KMS-11 (cell line): ENCODE measurements at regions not wholly inside any gene's neighbourhood (a gene's known extent, or its start where the extent isn't known, plus 50 kb on each side); places are given as distances from the start of the nearest gene placed in this dataset.

ENCODE experiments used
- H2AFZ ChIP-seq: fragments of 200-600 bp; sonication (generic); 2 replicates; pipeline ENCODE4 v1.6.1; 2016; ENCODE audit warnings: antibody characterized with exemption, mixed run types, low read depth
- H3K27ac ChIP-seq: fragments of 200-600 bp; sonication (generic); 2 replicates; pipeline ENCODE4 v1.6.1; 2016; ENCODE audit warnings: mild to moderate bottlenecking, mixed run types
- H3K27me3 ChIP-seq: fragments of 200-600 bp; sonication (generic); 2 replicates; pipeline ENCODE4 v1.6.1; 2017; ENCODE audit warnings: mild to moderate bottlenecking, low read depth, mixed run types, moderate library complexity; ENCODE audit not compliant: insufficient read depth
- H3K36me3 ChIP-seq: fragments of 200-600 bp; sonication (generic); 2 replicates; pipeline ENCODE4 v1.6.1; 2017; ENCODE audit warnings: mild to moderate bottlenecking, mixed run types; ENCODE audit not compliant: insufficient read depth
- H3K4me1 ChIP-seq: fragments of 200-600 bp; sonication (generic); 2 replicates; pipeline ENCODE4 v1.6.1; 2016; ENCODE audit warnings: mild to moderate bottlenecking, low read depth, mixed run types; ENCODE audit not compliant: poor library complexity, severe bottlenecking
- H3K4me2 ChIP-seq: fragments of 200-600 bp; sonication (generic); 2 replicates; pipeline ENCODE4 v1.7.0; 2016; ENCODE audit warnings: mild to moderate bottlenecking, mixed run types
- H3K4me3 ChIP-seq: fragments of 200-600 bp; sonication (generic); IDR thresholded peaks from 2 replicates; pipeline ENCODE4 v1.6.1; 2017; ENCODE audit warnings: low read depth, low read length, mixed read lengths; ENCODE audit not compliant: insufficient read depth
- H3K79me2 ChIP-seq: fragments of 200-600 bp; sonication (generic); 2 replicates; pipeline ENCODE4 v1.6.1; 2016; ENCODE audit warnings: low read depth, mixed run types; ENCODE audit not compliant: insufficient read depth
- H3K9ac ChIP-seq: fragments of 200-600 bp; sonication (generic); 2 replicates; pipeline ENCODE4 v1.6.1; 2016; ENCODE audit warnings: mild to moderate bottlenecking, mixed run types
- H4K20me1 ChIP-seq: fragments of 200-600 bp; sonication (generic); 2 replicates; pipeline ENCODE4 v1.6.1; 2016; ENCODE audit warnings: mild to moderate bottlenecking, mixed run types; ENCODE audit not compliant: insufficient read depth
- TF ChIP-seq, protein P1 (sequence below): fragments of 200-600 bp; sonication (generic); conservative IDR thresholded peaks from 2 replicates; pipeline ENCODE4 v1.6.1; 2017; ENCODE audit warnings: low read depth, mild to moderate bottlenecking, antibody characterized with exemption, low read length, moderate library complexity, mixed read lengths

DNA sequence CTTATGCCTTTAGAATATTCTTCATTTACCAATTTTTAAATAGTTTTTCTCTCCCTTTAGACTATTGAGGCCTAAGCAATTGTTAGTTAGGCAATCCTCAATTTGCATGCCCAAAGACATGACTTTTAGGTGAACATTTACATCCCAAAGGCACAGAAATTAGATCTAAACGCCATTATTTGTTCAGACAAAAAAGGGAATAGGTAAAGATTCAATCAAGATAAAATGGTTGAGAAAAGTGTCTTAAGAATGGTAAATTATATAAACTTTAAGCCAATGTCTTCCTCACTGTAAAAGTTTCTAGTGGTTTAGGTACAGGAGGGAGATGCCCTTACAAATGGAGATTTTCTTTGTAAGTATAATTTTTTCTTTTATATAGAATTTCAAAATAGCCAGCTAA lies 50.2 kb upstream of the MME start:
- TF ChIP-seq, protein P1, sequence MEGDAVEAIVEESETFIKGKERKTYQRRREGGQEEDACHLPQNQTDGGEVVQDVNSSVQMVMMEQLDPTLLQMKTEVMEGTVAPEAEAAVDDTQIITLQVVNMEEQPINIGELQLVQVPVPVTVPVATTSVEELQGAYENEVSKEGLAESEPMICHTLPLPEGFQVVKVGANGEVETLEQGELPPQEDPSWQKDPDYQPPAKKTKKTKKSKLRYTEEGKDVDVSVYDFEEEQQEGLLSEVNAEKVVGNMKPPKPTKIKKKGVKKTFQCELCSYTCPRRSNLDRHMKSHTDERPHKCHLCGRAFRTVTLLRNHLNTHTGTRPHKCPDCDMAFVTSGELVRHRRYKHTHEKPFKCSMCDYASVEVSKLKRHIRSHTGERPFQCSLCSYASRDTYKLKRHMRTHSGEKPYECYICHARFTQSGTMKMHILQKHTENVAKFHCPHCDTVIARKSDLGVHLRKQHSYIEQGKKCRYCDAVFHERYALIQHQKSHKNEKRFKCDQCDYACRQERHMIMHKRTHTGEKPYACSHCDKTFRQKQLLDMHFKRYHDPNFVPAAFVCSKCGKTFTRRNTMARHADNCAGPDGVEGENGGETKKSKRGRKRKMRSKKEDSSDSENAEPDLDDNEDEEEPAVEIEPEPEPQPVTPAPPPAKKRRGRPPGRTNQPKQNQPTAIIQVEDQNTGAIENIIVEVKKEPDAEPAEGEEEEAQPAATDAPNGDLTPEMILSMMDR: no peak
- Histone ChIP-seq H3K27me3 (no peaks in the 10 kb centered on the region), H3K79me2 (no peaks in the 10 kb centered on the region), H4K20me1 (no peaks in the 10 kb centered on the region), H3K4me3 (no peak overlapping the region), H3K27ac (no peak overlapping the region), H3K9ac (no peak overlapping the region), H2AFZ (no peak overlapping the region), H3K4me1 (no peaks in the 10 kb centered on the region), H3K4me2 (no peak overlapping the region), H3K36me3 (no peaks in the 10 kb centered on the region)

DNA sequence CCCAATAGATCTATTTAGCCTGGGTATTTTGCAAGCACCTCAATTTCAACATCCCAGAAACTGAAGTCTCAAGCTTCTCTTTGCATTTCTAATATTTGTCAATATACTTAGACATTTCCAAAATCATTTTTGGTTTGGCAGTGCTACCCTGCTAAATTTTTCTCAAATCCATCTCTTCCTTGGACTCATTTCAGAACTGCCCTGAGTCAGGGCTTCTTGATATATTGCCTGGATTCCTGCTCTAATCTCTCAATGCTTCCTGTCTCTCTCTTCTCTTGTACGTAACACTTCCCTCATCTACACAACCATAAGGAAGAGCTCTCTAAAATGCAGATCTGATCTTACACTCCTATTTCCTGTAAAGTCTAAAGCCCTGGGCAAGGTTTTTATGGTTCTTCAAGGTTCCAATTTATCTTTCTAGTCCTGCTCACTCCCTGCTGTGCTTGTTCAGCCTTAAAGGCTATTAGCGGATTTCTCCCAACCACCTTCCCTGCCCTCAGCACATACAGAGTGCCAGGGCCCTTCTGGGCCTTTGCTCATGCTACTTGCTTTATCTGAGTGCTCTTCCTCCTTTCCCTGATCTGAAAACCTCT lies 53.0 kb upstream of the MME start:
- TF ChIP-seq, protein P1: no peak
- Histone ChIP-seq H3K4me2 (no peak overlapping the region), H3K27me3 (no peaks in the 10 kb centered on the region), H3K9ac (no peak overlapping the region), H3K79me2 (no peaks in the 10 kb centered on the region), H3K4me1 (no peaks in the 10 kb centered on the region), H3K27ac (no peak overlapping the region), H3K4me3 (no peak overlapping the region), H2AFZ (no peak overlapping the region), H4K20me1 (no peaks in the 10 kb centered on the region), H3K36me3 (no peaks in the 10 kb centered on the region)

DNA sequence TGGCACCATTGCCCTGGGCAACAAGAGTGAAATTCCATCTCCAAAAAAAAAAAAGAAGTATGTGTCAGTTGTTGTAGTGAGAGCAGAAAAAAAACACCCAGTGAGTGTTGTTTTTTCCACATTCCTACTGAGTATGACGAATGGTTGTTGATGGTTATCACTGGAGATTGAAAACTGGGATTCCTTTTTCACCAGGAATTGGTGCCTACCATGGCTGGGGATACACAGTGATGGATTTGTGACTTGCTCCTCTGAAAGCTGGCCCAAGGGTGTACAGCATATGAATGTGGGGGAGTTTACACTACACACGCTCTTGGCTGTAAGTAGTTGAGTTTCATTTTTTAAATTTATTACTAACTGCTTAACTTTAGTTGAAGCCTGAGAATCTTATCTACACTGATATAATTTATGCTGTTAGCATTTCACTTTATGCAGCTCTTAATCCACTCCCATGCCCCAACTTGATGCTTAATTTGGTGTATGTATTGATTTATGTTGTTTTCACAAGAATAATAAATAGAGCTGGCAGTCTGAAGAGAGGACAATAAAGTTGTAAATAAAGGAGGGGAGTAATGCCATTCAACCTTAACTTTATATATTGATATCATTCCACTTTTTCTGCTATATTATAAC lies 56.0 kb upstream of the MME start:
- Histone ChIP-seq H3K27me3 (no peaks in the 10 kb centered on the region), H2AFZ (no peak overlapping the region), H3K36me3 (no peaks in the 10 kb centered on the region), H3K4me1 (no peaks in the 10 kb centered on the region), H3K4me3 (no peak overlapping the region), H3K27ac (no peak overlapping the region), H3K79me2 (no peaks in the 10 kb centered on the region), H4K20me1 (no peaks in the 10 kb centered on the region), H3K9ac (no peak overlapping the region), H3K4me2 (no peak overlapping the region)
- TF ChIP-seq, protein P1: no peak

DNA sequence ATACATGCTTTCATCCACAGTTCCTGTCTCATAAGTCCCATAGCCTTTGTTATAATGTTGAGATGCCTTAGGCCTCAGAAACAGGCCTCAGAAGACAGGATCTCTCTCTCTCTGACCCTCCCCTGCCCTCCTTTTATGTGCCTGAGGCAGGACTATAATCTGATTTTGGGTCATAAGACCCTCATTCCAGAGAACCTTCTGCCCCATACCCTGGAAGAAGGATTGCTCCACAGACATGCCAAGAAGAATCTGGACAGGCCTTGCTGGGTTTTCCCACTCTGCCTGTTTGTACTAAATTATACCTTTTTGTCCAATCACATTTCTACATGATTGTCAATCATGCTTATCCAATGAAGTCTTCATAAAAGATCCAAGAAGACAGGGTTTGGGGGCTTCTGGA lies 57.2 kb upstream of the MME start:
- Histone ChIP-seq H2AFZ (no peak overlapping the region), H3K4me2 (no peak overlapping the region), H3K27ac (no peak overlapping the region), H3K36me3 (no peaks in the 10 kb centered on the region), H3K4me1 (no peaks in the 10 kb centered on the region), H4K20me1 (no peaks in the 10 kb centered on the region), H3K79me2 (no peaks in the 10 kb centered on the region), H3K27me3 (no peaks in the 10 kb centered on the region), H3K4me3 (no peak overlapping the region), H3K9ac (no peak overlapping the region)
- TF ChIP-seq, protein P1: no peak
